ENCODE measurements at regions not wholly inside any gene's neighbourhood (a gene's known extent, or its start where the extent isn't known, plus 50 kb on each side); places are given as distances from the start of the nearest gene placed in this dataset.

- peaks cover 0 to 3% of the 10 kb centered on the region in 2 donors for H3K9me3 ChIP-seq (ENCODE audit: control insufficient read depth in 1 of 2, low read length in 2 of 2)
- H3K4me1 ChIP-seq (ENCODE audit: control insufficient read depth in 1 of 2, insufficient read depth in 2 of 2, low read length in 2 of 2), result no peaks in the 10 kb centered on the region
- no peak overlapping the region for H3K4me3 ChIP-seq (ENCODE audit: low read depth in 1 of 2, low read length in 2 of 2)
- H3K27ac ChIP-seq (ENCODE audit: low read depth, low read length), result no peak overlapping the region
- H3K27me3 ChIP-seq (ENCODE audit: control insufficient read depth in 1 of 2, insufficient read depth in 2 of 2, low read length in 2 of 2), result no peaks in the 10 kb centered on the region
- no peak overlapping the region for H3K9ac ChIP-seq (ENCODE audit: low read depth in 1 of 2, low read length in 2 of 2)
- H3K36me3 ChIP-seq (ENCODE audit: control insufficient read depth in 1 of 2, insufficient read depth in 2 of 2, low read length in 2 of 2), result no peaks in the 10 kb centered on the region
These were observed 116.0 kb upstream of the FLRT2 start for GRCh38 chr14:85413836-85414526.

- Histone ChIP-seq H3K27me3 (ENCODE audit: control insufficient read depth in 1 of 2, insufficient read depth in 2 of 2, low read length in 2 of 2) (no peaks in the 10 kb centered on the region), H3K27ac (ENCODE audit: low read depth, low read length) (no peak overlapping the region), H3K4me3 (ENCODE audit: low read depth in 1 of 2, low read length in 2 of 2) (no peak overlapping the region), H3K4me1 (ENCODE audit: control insufficient read depth in 1 of 2, insufficient read depth in 2 of 2, low read length in 2 of 2) (no peaks in the 10 kb centered on the region), H3K36me3 (ENCODE audit: control insufficient read depth in 1 of 2, insufficient read depth in 2 of 2, low read length in 2 of 2) (no peaks in the 10 kb centered on the region), H3K9me3 (ENCODE audit: control insufficient read depth in 1 of 2, low read length in 2 of 2) (peaks cover 0 to 3% of the 10 kb centered on the region in 2 donors), H3K9ac (ENCODE audit: low read depth in 1 of 2, low read length in 2 of 2) (no peak overlapping the region)
These were observed 114.8 kb upstream of the FLRT2 start for GRCh38 chr14:85415015-85415712.

GRCh38 chr14:85416771-85417170 is 113.2 kb upstream of the FLRT2 start:
- H3K36me3 ChIP-seq (ENCODE audit: control insufficient read depth in 1 of 2, insufficient read depth in 2 of 2, low read length in 2 of 2), result no peaks in the 10 kb centered on the region
- no peak overlapping the region for H3K4me3 ChIP-seq (ENCODE audit: low read depth in 1 of 2, low read length in 2 of 2)
- no peaks in the 10 kb centered on the region for H3K27me3 ChIP-seq (ENCODE audit: control insufficient read depth in 1 of 2, insufficient read depth in 2 of 2, low read length in 2 of 2)
- no peak overlapping the region for H3K27ac ChIP-seq (ENCODE audit: low read depth, low read length)
- H3K4me1 ChIP-seq (ENCODE audit: control insufficient read depth in 1 of 2, insufficient read depth in 2 of 2, low read length in 2 of 2), result no peaks in the 10 kb centered on the region
- peaks cover 0 to 3% of the 10 kb centered on the region in 2 donors for H3K9me3 ChIP-seq (ENCODE audit: control insufficient read depth in 1 of 2, low read length in 2 of 2)
- no peak overlapping the region for H3K9ac ChIP-seq (ENCODE audit: low read depth in 1 of 2, low read length in 2 of 2)

GRCh38 chr14:85417396-85417795 is 112.5 kb upstream of the FLRT2 start:
- H3K27ac ChIP-seq (ENCODE audit: low read depth, low read length), result no peak overlapping the region
- H3K9ac ChIP-seq (ENCODE audit: low read depth in 1 of 2, low read length in 2 of 2), result no peak overlapping the region
- H3K27me3 ChIP-seq (ENCODE audit: control insufficient read depth in 1 of 2, insufficient read depth in 2 of 2, low read length in 2 of 2), result no peaks in the 10 kb centered on the region
- no peaks in the 10 kb centered on the region for H3K4me1 ChIP-seq (ENCODE audit: control insufficient read depth in 1 of 2, insufficient read depth in 2 of 2, low read length in 2 of 2)
- H3K36me3 ChIP-seq (ENCODE audit: control insufficient read depth in 1 of 2, insufficient read depth in 2 of 2, low read length in 2 of 2), result no peaks in the 10 kb centered on the region
- peaks cover 3 to 4% of the 10 kb centered on the region in 2 donors for H3K9me3 ChIP-seq (ENCODE audit: control insufficient read depth in 1 of 2, low read length in 2 of 2)
- H3K4me3 ChIP-seq (ENCODE audit: low read depth in 1 of 2, low read length in 2 of 2), result no peak overlapping the region

GRCh38 chr14:85418721-85419120 is 111.2 kb upstream of the FLRT2 start:
- Histone ChIP-seq H3K4me1 (ENCODE audit: control insufficient read depth in 1 of 2, insufficient read depth in 2 of 2, low read length in 2 of 2) (no peaks in the 10 kb centered on the region), H3K9me3 (ENCODE audit: control insufficient read depth in 1 of 2, low read length in 2 of 2) (peaks cover 4 to 8% of the 10 kb centered on the region in 2 donors), H3K9ac (ENCODE audit: low read depth in 1 of 2, low read length in 2 of 2) (no peak overlapping the region), H3K27ac (ENCODE audit: low read depth, low read length) (no peak overlapping the region), H3K27me3 (ENCODE audit: control insufficient read depth in 1 of 2, insufficient read depth in 2 of 2, low read length in 2 of 2) (no peaks in the 10 kb centered on the region), H3K36me3 (ENCODE audit: control insufficient read depth in 1 of 2, insufficient read depth in 2 of 2, low read length in 2 of 2) (no peaks in the 10 kb centered on the region), H3K4me3 (ENCODE audit: low read depth in 1 of 2, low read length in 2 of 2) (no peak overlapping the region)

GRCh38 chr14:85420278-85420677 is 109.7 kb upstream of the FLRT2 start:
- Histone ChIP-seq H3K36me3 (ENCODE audit: control insufficient read depth in 1 of 2, insufficient read depth in 2 of 2, low read length in 2 of 2) (no peaks in the 10 kb centered on the region), H3K27me3 (ENCODE audit: control insufficient read depth in 1 of 2, insufficient read depth in 2 of 2, low read length in 2 of 2) (no peaks in the 10 kb centered on the region), H3K27ac (ENCODE audit: low read depth, low read length) (no peak overlapping the region), H3K4me3 (ENCODE audit: low read depth in 1 of 2, low read length in 2 of 2) (no peak overlapping the region), H3K9ac (ENCODE audit: low read depth in 1 of 2, low read length in 2 of 2) (no peak overlapping the region), H3K9me3 (ENCODE audit: control insufficient read depth in 1 of 2, low read length in 2 of 2) (peaks cover 4 to 6% of the 10 kb centered on the region in 2 donors), H3K4me1 (ENCODE audit: control insufficient read depth in 1 of 2, insufficient read depth in 2 of 2, low read length in 2 of 2) (no peaks in the 10 kb centered on the region)

GRCh38 chr14:85420707-85421106 is 109.2 kb upstream of the FLRT2 start:
- Histone ChIP-seq H3K9me3 (ENCODE audit: control insufficient read depth in 1 of 2, low read length in 2 of 2) (peaks cover 4 to 5% of the 10 kb centered on the region in 2 donors), H3K36me3 (ENCODE audit: control insufficient read depth in 1 of 2, insufficient read depth in 2 of 2, low read length in 2 of 2) (no peaks in the 10 kb centered on the region), H3K4me1 (ENCODE audit: control insufficient read depth in 1 of 2, insufficient read depth in 2 of 2, low read length in 2 of 2) (no peaks in the 10 kb centered on the region), H3K27ac (ENCODE audit: low read depth, low read length) (no peak overlapping the region), H3K4me3 (ENCODE audit: low read depth in 1 of 2, low read length in 2 of 2) (no peak overlapping the region), H3K9ac (ENCODE audit: low read depth in 1 of 2, low read length in 2 of 2) (no peak overlapping the region), H3K27me3 (ENCODE audit: control insufficient read depth in 1 of 2, insufficient read depth in 2 of 2, low read length in 2 of 2) (no peaks in the 10 kb centered on the region)

- Histone ChIP-seq H3K4me3 (ENCODE audit: low read depth in 1 of 2, low read length in 2 of 2) (no peak overlapping the region), H3K27ac (ENCODE audit: low read depth, low read length) (no peak overlapping the region), H3K9me3 (ENCODE audit: control insufficient read depth in 1 of 2, low read length in 2 of 2) (peaks cover 5% of the 10 kb centered on the region in 2 donors), H3K27me3 (ENCODE audit: control insufficient read depth in 1 of 2, insufficient read depth in 2 of 2, low read length in 2 of 2) (no peaks in the 10 kb centered on the region), H3K36me3 (ENCODE audit: control insufficient read depth in 1 of 2, insufficient read depth in 2 of 2, low read length in 2 of 2) (no peaks in the 10 kb centered on the region), H3K4me1 (ENCODE audit: control insufficient read depth in 1 of 2, insufficient read depth in 2 of 2, low read length in 2 of 2) (no peaks in the 10 kb centered on the region), H3K9ac (ENCODE audit: low read depth in 1 of 2, low read length in 2 of 2) (no peak overlapping the region)
These were observed 108.6 kb upstream of the FLRT2 start for GRCh38 chr14:85421186-85421877.

- no peaks in the 10 kb centered on the region for H3K4me1 ChIP-seq (ENCODE audit: control insufficient read depth in 1 of 2, insufficient read depth in 2 of 2, low read length in 2 of 2)
- no peaks in the 10 kb centered on the region for H3K27me3 ChIP-seq (ENCODE audit: control insufficient read depth in 1 of 2, insufficient read depth in 2 of 2, low read length in 2 of 2)
- H3K27ac ChIP-seq (ENCODE audit: low read depth, low read length), result no peak overlapping the region
- peaks cover 5 to 8% of the 10 kb centered on the region in 2 donors for H3K9me3 ChIP-seq (ENCODE audit: control insufficient read depth in 1 of 2, low read length in 2 of 2)
- no peak overlapping the region for H3K9ac ChIP-seq (ENCODE audit: low read depth in 1 of 2, low read length in 2 of 2)
- no peak overlapping the region for H3K4me3 ChIP-seq (ENCODE audit: low read depth in 1 of 2, low read length in 2 of 2)
- no peaks in the 10 kb centered on the region for H3K36me3 ChIP-seq (ENCODE audit: control insufficient read depth in 1 of 2, insufficient read depth in 2 of 2, low read length in 2 of 2)
These were observed 106.1 kb upstream of the FLRT2 start for GRCh38 chr14:85423889-85424288.

- H3K9me3 ChIP-seq (ENCODE audit: control insufficient read depth in 1 of 2, low read length in 2 of 2), result peaks cover 6 to 8% of the 10 kb centered on the region in 2 donors
- no peaks in the 10 kb centered on the region for H3K4me1 ChIP-seq (ENCODE audit: control insufficient read depth in 1 of 2, insufficient read depth in 2 of 2, low read length in 2 of 2)
- H3K4me3 ChIP-seq (ENCODE audit: low read depth in 1 of 2, low read length in 2 of 2), result no peak overlapping the region
- no peak overlapping the region for H3K27ac ChIP-seq (ENCODE audit: low read depth, low read length)
- no peak overlapping the region for H3K9ac ChIP-seq (ENCODE audit: low read depth in 1 of 2, low read length in 2 of 2)
- no peaks in the 10 kb centered on the region for H3K36me3 ChIP-seq (ENCODE audit: control insufficient read depth in 1 of 2, insufficient read depth in 2 of 2, low read length in 2 of 2)
- H3K27me3 ChIP-seq (ENCODE audit: control insufficient read depth in 1 of 2, insufficient read depth in 2 of 2, low read length in 2 of 2), result no peaks in the 10 kb centered on the region
These were observed 104.4 kb upstream of the FLRT2 start for GRCh38 chr14:85425507-85425906.
